ENCODE measurements at regions not wholly inside any gene's neighbourhood (a gene's known extent, or its start where the extent isn't known, plus 50 kb on each side); places are given as distances from the start of the nearest gene placed in this dataset.

DNA sequence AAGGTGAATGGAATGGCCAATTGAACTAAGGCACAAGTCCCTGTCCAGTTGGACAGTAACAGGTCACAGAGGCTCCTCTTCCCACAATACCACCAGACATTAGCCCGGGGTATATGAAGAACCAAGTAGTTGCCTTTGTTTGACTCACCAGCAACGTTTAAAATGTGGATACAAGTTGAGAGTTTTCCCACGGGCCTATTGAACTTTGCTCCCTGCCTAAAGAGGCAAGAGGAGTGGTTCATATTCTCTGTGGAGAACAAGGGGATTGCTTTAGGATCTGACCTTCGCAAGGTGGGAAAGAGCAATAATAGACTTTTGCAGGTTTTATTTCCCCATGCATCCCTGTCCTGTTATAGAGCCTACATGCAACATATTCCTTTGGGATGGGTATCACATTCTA, 177.2 kb downstream of the POU4F1 start:
- no peak for DNase-seq

DNA sequence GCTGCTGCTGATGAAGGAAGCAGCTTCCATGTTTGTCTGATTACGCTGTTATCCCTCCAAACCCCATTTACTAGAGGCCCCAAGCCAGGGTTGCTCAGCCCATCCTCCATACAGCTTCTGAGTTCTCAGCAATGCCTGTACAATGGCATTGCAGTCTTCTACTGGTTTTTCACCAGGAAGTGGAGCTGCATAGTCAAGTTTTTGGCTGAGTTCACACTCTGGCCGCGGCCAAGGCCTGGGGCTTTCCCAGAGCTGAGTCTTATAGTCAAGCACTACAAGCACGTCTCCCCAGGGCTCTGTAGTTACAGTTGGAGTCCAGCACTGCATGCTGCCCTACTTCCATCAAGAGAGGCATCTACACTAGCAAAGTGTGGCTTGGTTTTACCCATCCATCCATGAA, 182.5 kb downstream of the POU4F1 start:
- peak in 17 of 58 donors; percentile 1 to 44 (median 11) for DNase-seq

DNA sequence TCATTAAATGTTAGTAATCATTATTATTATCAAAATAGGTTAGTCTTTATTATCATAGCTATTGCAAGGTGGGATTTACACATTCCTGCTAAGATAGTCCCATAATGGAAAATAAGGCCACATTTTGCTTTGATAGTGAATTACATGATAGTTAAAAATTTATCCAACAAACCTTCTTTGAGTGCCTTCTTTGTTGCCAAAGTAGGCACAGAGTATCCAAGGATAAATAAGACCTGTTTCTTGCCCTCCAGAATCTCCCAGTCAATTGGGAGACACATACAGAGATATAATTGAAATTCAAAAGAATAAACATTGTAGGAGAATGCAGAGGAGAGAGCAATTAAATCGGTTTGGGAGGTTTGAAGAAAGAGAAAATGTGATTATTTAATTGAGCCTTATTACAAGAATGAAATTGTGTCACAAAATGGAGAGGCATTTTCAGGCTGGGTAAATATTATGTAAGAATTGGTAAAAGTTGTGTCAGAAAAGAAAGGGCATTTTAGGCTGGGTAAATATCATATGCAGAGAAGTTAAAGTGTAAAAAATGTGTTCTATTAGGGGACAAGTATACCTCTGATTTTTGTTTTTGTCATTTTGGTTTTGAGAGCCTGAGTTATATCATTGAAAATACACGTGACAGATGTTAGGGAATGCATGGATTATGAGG, 189.3 kb downstream of the POU4F1 start:
- no peak for DNase-seq

DNA sequence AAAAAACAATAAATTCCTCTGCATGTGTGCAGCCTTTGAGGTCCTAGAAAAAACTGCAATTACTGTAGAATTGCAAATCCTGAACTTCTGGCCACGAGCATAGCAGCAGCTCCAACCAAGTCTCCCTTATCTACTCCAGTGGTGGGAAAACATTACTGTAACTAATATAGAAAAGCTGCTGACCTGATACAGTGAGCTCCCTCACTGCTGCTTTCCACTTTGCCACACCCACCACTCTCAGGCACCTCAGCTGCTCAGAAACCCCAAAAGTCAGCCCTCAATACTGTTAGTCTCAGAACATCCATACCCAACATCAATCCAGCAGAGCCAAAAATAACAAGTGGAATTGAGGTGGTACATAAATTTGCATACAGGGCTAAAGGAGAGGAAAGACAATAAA, 192.5 kb downstream of the POU4F1 start:
- DNase-seq = no peak

DNA sequence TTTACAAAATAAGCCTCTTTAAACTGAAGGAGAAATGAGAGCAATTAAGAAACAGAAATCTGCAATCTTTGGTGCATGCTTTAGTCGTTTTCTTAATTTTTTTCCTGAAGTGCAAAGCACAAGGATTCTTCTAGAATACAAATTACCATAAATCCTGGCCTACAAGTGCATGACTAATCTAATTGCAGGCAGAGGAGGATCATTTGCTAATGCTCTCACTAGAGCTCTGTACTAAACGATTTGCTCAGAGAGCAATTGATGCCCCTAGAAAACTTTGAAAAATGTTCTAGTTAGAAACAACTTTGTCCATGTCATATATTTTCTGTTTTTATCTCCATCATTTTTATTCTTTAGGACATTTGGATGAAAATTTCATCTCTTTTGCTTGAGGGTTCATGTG, 193.2 kb downstream of the POU4F1 start:
- DNase-seq = no peak

DNA sequence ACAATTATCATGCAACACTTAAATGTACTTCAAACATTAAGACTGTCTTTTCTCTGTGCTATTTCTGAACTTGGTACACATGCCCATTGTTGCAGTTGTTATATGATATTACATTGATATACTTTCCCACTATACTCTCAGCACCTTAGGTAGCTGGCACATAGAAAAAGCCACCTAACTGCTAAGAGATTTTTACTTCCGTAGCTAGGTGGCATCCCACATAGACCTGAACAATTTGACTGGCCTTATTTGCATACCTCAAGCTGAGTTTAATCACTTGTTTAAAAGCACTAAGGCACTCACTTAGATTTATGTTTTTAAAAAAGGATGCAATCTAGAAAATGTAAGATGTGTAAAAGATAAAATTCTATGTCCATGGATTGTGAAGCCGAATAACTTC, 194.2 kb downstream of the POU4F1 start:
- no peak for DNase-seq

DNA sequence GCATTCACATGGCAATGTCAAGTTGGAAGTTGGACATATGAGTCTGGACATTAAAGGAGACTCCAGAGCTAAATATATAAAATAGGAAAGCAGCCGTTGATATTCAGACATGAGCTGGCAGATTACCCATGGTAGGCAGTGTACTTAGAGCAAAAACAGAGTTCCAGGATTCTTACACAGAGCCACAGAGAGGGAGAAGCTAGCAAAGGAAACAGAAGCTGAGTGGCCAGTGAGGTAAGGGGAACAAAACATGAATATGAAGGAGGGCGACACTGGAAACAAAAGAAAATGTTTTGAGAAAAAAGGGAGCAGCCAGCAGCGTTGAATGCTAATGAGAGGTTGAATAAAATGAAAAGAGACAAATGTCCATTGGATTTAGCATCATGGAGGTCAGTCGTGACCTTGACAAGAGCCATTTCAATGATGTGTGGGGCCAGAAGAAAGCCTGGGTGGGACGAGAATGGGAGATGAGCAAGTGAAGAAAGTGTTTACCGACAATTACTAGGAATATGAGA, 198.4 kb downstream of the POU4F1 start:
- no peak for DNase-seq

DNA sequence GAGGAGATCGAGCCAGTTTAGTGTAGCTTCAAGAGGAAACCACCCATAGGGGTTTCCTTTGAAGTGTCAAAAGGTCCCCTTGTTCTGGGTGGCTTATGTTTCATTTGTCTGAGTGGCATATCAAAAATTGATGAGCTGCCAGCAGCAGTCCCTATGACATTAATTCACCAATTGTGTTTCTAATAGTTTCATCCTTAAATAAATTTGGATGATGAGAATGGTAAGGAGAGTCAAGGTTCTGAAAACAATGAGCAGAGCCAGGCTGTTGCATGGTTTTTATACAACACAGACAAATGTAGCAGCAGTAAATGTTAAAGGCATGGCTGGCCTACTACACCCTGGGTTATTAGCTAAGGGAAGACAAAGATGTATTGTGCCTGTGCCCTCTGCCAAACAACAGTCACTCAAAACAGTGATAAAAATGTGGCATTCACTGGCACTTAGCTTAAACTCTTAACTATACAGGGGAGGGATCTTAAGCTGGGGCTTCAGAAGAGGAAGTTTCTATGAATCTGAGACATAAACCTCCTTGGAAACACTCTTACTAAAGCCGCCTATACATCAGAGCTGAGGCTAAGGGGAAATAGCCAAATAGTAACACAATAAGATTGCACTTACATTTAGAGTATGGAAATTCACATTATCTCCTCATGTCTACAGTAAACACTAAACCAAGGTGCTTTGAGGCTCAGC, 200.5 kb downstream of the POU4F1 start:
- no peak for DNase-seq

DNA sequence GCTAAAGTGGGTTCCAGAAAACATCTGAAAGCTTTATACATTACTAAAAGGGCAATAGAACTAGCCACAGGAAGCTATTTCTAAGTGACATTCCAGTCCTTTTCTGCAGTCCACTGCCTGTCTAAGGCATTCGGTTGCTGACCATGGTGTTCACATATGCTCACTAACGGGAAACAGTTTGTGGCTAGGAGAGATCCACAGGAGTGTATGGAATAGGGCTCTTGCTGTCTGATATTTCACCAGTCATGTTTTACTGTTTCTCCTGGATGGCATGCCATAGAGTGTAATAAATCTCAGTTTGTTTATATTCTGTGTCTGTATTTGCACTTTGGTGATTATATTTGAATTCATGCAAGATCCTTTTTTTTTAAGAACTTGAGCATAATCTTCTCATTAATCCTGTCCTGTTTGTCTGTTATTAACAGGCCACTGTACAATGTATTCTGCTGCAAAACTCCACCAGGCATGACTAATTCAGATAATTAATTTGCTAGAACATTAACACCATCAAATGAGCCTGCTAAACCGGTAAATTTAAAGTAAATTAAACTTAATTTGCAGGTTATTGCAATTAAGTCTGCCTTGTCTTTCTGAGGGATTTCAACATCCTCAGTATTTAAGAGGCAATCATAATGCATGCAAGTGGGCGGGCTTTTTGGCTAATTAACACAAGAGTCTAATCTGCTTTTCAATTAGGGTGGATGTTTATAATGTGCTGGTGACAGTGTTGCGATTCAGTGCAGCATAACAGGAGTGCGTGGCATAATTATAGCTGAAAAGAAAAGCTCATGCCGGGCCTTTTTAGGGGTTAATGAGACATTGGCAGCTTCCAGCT, 201.3 kb downstream of the POU4F1 start:
- peak in 10 of 58 donors; percentile 0 to 53 (median 8) for DNase-seq

DNA sequence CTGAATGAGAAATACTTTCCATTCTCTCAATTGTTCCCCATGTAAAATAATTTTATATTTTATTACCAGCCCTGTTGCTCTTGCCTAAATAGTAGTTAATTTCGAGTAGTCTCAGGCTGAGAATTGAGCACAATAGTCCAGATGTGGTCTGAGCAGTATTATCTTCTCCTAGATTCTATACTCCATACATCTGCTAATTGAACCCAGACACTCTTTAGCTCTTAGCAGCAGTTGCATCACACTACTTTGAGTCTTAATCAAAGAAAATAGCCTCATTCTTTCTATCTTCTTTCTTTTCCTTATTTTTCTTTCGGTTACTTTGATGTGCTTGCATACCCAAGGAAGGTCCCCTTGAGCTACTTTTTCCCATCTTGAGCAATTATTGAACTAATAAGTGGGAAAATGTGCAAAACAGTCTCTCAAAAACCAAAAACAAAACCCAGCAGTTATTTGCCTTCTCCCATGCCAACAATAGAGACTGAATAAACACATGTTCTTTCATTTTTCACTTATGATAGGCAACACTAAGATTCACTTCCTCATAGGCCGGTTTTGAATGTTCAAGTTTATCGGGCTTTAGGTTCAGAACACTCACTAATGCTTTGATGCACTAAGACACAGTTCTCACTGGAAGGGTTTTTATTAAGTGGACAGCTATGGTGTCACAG, 204.5 kb downstream of the POU4F1 start:
- no peak for DNase-seq

DNA sequence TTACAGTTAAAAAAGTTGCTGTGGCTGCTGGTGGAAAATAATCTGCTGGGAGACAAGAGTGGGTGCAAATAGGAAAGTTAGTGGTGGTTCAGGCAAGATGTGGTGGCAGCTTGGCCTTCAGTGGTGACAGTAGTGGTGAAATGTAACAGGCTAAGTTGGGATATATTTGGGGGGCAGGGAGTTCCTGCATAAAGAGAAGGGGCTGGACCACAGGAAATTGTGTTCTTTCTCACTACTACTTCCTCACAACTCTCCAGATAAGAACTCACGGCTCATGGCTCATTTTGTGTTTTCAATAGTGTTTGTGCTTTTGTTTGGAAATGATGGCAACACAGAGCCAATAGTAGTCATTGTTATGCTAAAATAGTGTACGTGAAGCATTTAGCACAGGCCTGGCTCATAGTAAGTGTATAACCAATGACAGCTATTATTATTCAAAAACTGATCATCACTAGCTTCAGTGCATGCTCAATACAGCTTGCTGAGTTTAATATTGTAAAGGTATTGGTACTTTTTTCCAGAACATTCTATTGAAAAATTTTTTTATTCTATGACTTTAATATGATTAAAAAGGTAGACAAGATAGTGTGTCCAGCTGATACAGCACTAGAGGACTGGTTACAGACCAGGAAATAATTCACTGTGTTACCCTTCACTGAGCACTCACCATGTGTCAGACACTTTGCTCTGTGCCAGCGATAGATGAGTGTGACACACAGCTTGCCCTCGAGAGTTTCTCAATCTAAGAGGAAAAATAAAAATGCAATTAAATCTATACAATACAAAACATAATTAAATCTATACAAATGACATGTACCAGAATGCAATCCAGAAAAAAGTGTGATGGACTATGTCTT, 209.8 kb downstream of the POU4F1 start:
- DNase-seq = no peak

DNA sequence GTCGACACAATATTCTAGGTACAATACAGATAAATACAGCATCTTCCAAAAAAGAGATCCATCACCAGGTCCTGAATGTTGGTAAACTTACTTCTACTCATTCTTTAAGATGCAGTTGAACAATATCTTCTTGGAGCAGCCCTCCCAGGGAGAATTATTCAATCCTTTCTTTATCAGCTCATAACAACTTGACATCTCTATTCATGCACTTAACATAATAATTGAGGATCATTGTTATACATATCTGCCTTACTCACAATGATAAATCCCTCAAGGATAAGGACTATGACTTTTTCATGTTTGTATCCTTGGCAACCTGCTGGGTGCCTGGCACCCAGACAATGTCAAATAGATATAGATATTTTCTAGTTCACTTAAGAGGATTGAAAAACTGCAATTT, 219.5 kb downstream of the POU4F1 start:
- no peak for DNase-seq

DNA sequence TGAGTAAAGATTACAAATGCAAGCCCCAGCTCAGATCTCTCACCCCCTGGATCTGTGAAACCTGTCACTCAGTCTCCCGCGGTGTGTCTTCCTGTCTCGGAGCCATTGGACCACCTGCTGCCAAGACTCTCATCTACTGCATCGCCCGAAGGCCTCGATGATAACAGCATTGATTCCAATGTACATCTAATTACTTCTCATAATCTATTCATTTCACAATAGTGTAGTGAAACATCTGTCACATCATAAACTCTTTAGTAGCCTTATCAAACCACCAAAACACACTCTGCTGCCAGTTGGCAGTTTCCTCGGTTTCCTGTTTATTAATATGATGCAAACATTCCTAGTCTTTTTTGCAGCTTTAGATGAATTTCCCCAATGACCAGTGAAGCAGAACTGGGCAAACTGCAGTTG, 220.3 kb downstream of the POU4F1 start:
- no peak for DNase-seq

DNA sequence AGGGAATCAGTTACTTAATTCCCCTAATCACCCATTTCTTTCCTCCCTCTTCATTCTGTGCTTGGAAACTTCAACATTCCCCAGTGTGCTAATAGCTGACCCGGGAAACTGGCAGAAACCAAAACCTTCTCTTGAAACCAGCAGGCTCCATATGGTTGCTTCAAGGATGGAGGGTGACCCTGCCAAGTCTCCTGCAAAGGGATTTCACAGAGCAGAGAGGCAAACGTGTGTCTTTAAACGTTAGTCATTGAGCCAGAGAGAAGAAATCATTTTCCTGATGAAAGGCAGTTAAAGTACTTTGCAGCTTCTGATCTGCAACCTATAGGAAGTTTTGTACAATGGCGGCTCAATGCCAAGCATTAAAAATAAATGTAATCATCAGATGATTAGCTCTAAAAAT, 220.9 kb downstream of the POU4F1 start:
- DNase-seq = peak in 1 of 58 donors; percentile 1

DNA sequence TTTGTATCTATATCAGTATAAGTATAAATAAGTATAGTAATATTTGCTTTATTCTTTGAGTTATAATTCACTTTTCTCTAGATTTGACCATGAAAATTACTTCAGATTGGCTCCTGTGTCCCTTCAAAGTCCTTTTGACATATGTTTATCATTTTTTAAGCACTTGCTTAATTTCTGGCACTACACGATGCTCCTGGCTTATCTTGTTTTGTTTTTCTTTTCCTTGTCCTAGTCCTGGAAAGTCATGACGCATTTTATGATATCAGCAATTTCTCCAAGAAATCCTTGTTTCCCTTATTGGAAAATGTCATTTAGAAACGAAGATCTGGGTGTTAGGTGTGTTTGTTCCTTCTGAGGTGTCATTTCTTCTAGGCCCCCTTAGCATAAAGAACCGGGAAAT, 226.5 kb downstream of the POU4F1 start:
- no peak for DNase-seq

DNA sequence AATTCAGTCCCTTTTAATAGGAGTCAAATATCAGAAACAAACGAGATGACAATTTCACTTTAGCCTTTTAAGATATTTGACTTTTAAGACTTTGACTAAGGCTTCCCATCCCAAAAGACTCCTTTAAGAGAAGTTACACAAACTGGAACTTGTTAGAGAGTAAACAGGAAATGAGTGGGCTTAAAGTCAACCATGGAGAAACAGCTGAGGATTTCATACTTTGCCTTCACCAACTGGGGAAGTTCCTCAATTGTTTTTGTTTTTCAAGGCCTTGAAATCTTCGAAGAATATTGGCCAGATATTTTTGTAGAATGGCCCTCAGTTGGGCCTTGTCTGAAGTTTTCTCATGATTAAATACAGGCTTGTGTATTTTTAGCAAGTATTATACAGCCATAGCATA, 227.3 kb downstream of the POU4F1 start:
- DNase-seq = no peak

DNA sequence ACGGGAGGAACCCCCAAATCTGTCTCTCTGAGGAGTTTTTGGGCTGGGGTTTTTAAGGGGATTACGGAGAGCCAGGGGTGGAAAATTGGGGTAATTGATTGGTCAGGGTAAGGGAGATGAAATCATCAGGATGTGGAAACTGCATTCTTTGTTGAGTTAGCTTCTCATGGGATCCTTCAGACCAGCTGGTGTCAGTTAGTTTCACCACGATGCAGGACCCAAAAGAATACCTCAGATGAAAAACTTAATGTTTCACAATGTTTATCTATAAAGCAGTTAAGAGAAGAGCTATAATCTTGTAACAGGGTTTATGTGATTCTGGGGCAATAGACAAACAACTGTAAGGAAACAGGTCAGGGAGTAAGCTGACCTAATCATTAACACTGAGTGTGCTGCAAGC, 230.8 kb downstream of the POU4F1 start:
- DNase-seq = no peak

DNA sequence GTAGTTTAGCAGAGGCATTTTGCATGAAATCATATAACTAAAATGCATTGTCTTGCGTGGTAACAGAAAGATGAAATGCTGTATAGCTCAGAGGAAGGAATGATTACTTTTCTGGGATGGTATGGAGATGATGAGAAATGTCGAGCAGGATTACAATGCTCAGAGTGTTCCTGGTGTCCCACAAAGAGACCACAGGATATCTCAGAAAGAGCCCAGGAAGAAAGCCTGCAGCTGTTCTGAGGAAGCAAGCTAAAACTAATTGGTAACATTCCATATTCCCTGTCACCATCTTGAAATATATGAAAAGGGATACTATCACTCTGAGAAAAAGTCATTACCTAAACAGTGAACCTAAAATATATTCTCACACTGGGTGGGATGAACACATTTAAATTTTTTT, 233.1 kb downstream of the POU4F1 start:
- no peak for DNase-seq

DNA sequence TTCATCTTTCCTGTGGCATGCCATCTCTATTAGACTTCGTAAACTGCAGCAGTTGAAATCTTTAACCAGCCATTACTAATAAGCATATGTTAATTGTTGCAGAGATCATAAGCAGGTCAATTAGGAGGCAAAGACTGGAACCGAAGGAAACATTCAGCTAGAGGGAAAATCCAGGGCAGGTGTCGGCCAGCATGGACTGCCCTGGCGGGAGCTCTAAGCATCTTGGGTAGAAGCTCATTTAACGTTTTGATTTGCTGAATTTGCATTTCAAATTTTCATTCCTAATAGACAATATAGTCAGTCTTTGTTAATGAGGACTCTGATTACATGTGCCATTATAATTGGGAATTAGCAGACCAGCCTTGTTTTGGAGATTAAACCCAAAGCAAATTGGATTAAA, 238.6 kb downstream of the POU4F1 start:
- DNase-seq = no peak

DNA sequence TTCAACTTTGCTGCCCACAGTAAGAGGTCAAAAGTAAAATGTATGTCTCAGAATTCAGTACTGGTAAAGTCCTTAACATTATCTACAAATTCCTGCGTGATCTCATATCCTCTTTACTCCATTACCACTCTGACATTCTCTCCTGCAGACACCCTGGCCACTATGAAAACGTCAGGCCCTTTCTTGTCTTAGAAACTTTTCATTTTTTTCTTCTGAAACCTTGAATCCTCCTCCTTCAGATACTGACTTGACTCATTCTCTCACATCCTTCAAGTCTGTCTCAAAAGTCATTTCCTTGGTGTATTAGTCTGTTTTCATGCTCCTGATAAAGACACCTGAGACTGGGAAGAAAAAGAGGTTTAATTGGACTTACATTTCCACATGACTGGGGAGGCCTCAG, 262.3 kb downstream of the POU4F1 start:
- DNase-seq = no peak

DNA sequence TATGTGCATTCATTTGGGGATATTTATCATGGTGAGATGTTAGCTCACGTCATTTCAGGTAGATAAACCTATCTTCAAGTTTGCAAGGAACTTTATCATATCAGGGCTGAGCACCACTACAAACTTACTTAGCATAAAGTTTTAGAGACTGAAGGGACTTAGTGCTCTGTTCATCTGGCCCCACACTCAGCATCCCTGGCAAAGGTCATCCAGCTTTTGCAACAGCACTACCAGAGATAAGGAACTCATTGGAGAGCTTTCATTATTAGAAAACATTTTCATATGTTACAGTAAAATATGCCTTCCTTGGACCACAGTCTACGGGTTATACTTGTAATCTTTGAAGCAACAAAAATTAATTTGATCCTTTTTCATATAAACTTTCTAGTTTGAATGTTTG, 263.4 kb downstream of the POU4F1 start:
- no peak for DNase-seq
